GM21423 (cell line): ENCODE measurements at regions not wholly inside any gene's neighbourhood (a gene's known extent, or its start where the extent isn't known, plus 50 kb on each side); places are given as distances from the start of the nearest gene placed in this dataset.

Experiments
- ATAC-seq: cut with Tn5 transposase; IDR thresholded peaks from one replicate; pipeline ENCODE4 v1.9.1; 2021; ENCODE audit warnings: mild to moderate bottlenecking, moderate library complexity; ENCODE audit not compliant: unreplicated experiment

DNA sequence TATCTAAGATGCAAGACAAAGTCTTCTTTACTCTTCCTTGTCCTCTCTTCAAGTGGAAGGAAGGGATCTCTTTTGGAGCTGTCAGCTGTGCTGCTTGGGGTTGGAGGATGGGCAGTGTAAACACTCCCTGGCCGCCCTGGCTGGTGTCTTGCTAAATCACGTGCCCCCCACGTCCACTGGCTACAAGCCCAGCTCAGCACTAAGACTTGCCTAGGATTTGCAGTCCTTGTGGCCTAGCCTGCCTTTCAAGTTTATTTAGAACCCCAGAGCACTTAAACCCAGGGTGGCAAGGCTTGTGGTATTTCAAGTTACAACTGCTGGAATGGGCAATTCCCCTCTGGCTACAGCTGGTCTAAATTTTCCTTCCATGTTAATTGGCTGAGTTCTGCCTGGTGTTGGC lies 272.4 kb upstream of the MYO3A start:
- ATAC-seq, result no peak

DNA sequence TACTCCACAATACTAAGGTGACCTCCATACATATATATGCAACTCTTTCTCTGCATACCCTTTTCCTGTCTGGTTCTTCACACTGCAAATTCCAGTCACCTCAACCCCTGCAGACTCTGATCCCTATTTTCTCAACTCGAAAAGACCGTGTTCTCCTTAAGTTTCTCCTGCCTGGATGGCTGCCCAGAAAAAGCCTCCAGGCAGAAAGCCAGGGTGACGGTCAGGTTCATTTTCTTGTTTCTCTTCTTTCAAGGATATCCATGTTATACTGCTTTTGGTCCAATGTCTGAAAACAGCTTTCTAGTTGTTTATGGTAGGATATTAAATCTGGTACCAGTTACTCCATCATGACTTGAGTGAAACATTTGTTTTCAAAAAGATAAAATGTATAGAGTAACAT lies 267.8 kb upstream of the MYO3A start:
- no peak for ATAC-seq

DNA sequence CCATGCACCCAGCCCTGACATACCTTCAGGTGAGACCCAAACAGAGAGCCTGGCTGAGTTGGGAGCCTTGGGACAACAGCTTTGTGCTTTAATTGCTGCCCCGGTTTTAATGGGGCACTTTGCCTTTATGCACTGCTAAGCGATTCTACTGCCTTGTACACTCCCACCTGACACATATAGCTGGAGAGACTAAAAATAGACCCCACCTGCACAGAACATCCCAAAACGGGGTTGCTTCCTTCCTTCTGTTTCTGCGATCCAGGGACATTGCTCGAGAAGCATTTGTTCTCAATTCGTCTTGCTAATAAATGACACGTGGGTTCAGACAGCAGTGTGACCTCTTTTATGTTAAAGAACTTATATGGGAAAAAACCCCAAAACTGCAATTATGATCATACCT lies 258.8 kb upstream of the MYO3A start:
- no peak for ATAC-seq

DNA sequence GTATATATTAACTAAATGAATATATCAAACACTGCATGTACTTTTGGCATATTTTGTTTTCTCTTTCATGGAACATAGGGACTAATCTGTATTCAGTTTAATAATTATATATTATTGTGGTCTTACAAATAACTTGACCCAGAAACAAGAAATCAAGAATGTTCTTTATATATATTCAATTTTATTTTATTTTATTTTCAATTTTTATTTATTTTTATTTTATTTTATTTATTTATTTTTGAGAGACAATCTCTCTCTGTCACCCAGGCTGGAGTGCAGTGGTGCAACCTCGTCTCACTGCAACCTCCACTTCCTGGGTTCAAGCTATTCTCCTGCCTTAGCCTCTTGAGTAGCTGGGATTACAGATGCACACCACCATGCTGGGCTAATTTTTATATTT lies 258.4 kb upstream of the MYO3A start:
- ATAC-seq, result no peak

DNA sequence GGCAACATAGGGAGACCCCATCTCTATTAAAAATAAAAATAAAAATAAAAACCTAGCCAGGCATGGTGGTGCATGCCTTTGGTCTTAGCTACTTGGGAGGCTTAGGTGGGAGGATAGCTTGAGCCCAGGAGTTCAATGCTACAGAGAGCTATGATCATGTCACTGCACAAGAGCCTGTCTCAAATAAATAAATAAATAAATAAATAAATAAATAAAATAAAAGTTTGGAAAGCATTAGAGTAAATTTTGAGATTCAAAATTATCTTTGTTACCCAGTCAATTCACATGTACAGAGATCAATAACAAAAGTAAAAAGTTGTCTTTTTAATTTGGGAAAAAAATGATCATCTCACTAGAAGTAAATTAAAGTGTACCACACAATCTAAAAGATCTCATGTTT lies 255.8 kb upstream of the MYO3A start:
- no peak for ATAC-seq

DNA sequence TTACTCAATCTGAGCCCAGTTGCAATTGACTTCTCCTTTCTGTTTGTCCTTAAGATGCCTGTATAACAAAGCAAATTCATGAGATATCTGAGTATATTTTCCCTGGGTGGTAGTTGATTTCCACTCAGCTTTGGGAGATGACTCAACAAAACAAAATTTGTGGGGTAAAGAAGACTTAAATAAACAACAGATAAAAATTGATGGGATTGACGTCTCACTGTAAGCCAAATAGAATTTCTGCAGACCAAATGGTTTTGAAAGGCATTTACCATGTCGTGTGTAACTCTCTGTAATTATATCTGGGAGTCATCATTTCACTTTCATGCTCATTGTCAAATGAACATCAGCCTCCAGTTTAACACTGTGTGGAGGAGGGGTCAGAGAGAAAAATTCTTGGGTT lies 255.4 kb upstream of the MYO3A start:
- no peak for ATAC-seq

DNA sequence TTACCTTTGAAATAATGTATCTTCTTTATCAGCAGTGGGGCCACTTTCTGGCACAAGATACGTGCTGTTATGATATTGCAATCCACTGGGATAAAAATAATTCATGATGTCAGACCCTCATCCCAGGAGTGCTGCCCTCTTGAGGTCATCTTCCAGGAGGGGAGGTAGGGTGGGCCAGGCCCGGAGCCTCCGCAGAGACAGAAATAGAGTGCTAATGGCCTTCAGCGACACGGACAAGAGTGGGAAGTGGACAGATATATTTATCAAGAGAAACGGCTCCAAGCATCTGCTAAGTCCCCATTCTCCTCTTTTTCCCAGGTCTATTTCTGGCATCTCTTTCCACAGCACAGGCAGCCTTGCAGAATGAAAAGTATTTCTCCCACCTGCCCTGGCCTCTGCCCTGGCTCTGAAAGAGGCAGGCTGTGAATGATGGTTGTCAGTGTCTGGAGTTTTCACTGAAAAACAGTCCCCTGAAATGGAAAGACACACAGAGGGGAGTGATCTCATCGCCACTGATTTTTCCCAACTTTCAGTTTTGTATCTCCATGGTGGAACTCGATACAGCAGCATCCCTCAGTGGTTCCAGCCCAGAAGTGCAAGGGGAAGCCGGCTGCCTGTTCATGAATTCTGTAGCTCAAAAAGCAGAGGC lies 251.7 kb upstream of the MYO3A start:
- ATAC-seq, result no peak

DNA sequence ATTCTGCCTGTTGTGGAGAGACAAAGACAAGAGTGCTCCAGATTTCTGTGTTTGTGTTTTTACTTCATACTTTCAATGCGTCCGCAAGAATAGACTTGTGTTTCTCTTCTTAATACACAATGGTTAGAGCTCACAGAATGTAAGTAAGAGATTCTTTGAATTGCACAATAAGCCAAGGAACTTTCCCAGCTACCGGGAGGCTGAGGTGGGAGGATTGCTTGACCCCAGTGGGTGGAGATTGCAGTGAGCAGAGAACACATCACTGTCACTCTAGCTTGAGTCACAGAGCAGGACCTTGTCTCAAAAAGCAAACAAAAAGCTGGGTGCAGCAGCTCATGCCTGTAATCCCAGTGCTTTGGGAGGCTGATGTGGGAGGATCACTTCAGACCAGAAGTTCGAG lies 250.7 kb upstream of the MYO3A start:
- ATAC-seq, result no peak

DNA sequence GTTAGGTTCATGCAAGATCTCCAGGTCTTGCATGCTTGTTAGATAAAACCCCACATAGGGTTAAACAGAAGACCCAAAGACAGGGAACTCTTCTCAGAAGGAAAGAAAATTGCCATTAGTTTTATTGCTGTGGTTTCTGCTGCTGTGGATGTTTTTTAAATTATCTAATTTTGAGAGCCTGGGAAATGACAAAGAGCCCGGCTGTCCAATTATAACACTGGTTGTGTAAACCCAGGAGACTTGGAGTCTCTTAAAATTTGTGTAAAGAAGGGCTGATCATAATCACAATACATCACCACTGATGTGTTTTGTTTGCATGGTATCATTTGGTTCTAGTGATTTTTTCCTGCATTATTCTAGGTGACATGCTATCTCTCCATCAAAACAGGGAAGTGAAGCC lies 246.5 kb upstream of the MYO3A start:
- ATAC-seq, result no peak

DNA sequence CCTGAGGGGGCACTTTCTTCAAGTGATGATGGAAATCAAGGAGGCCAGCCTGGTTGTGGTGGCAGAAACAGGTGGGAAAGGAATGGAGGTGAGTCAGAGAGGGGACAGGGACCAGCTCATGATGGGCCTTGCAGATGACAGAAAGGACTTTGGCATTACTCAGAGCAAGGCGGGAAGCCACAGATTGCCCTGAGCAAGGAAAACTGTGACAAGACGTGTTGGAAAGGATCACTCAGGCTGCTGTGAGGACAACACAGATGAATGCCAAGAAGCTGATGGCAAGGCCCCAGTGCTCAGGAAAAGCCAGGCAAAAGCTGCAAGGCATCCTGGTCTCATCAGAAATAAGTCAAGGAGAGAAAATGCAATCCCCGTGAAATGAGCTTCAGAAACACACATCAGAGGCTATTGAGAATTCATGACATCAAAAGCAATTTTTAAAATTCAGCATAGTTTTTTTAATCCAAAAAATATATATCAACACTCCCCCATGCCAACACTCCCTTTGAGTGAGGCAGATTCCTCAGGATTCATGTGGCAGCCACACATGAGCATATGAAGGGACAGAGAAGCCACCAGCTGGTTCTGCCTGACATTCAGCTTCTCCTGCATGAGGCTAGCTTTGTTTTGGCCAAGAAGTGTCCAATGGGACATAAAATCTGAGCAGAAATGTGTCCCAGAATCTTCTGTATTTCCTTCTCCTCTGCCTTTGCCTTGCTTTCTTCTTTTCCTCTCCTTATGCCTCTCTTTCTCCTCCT lies 244.5 kb upstream of the MYO3A start:
- no peak for ATAC-seq

DNA sequence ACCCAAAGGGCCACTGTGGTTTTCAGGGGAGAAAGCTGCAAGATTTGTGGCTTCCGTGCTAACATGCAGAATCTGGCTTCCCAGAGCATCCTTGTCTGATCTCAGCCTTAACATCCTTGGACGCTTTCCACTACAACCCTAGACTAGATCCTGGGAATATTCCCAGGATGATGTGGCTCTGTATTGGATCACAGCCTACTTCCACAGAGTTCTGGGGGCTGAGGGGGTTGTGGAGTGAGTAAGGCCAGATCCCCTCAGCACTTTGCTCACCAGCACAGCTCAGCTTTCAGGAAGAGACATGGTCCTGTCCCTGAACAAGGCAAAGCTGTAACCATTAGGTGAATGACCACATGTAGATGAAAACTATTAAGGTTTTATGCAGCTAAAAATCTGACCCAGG lies 241.3 kb upstream of the MYO3A start:
- no peak for ATAC-seq

DNA sequence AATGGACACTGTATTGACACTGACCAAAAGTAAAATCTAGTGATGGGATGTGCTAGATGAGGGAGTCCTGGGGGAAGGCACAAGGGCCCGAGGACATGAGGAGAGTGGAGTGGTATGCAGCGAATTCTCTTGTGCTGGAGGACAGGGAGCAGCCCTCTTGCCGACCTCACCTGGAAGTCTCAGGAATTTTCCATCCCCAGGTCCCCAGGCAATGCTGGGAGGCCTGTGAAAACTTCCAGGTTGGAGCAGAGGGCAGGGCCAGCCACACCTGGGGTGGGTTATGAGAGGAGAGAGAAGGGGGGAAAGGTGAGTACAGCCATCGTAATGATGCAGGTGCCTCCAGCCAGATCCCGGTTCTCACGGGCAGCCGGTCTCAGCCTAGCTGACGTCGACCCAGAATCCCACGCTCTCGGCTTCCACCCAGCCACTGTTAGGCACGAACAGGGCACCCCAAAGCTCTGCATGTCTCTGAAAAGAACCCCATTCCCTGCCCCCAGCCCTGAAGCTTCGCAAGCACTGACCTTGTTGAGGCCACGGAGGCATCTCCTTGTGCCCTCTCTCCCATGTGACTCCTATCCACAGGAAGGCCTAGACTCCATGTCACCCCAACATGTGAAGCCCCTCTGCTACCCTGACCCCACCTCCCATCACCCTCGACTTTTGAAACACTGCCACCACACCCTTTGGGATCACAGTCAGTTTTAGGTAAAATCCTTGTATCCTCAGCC lies 239.7 kb upstream of the MYO3A start:
- ATAC-seq, result no peak

DNA sequence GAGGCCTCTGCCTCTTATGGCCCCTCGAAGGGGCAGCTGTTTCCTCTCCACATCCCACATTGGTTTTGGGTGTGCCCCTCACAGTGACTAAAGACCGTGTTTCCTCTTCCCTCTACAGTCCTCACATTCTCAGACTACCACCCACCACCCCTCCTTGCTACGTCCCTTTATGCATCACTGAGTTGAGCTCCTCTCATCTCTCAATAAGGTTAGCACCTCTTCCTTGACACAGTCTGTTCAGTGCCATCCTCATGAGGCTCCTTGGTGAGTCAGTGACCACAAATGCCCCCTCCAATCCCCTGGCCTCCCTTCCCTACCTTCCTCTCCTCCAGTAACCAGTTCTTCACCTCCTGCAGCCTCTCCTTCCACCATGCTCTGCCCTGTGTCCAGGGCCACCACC lies 239.1 kb upstream of the MYO3A start:
- no peak for ATAC-seq

DNA sequence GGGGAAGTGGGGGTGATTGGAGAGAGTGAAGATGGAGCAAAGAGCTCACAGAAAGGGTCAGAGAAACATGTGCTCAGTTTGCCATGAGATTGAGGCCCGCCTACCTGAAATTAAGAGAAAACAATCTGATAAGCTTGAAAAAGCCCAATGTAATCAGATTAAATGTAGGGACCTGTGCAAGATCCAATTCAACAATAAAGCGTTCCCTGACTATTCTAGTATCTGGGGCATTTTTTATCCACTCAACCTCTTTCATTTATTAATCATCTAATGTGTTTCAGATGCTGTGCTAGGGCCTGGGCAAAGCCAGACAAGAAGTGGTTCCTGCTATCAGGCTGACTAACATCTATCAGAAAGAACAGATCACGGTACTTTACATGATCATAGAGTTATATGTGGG lies 238.4 kb upstream of the MYO3A start:
- no peak for ATAC-seq

DNA sequence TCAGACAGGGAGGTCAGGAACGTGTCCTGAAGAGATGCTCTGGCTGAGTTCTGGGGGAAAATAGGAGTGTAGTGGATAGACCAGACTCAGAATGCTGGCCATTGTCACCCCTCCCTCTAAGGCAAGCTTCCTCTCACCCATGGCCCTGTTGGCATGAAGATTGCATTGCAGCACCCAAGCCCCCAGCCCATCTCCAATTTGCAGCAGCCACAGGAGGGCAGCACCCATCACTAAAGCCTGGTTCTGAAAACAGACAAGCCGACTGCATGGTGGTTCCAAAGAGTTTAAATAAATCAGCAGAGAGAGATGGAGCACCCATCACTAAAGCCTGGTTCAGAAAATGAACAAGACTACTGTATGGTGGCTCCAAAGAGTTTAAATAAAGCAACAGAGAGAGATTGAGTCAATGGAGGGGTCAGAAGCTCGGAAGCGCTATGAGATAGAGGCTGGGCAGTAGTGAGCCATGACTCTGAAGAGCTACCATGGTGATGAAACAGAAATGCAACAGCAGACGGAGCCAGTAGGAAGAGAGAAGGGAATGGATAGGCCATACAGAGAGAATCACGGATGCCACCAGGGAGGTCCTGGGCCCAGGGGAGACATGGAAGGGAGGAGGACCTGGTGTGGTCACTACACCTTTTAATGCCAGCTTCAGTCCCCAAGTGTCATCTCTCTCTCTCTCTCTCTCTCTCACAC lies 237.9 kb upstream of the MYO3A start:
- ATAC-seq, result no peak

DNA sequence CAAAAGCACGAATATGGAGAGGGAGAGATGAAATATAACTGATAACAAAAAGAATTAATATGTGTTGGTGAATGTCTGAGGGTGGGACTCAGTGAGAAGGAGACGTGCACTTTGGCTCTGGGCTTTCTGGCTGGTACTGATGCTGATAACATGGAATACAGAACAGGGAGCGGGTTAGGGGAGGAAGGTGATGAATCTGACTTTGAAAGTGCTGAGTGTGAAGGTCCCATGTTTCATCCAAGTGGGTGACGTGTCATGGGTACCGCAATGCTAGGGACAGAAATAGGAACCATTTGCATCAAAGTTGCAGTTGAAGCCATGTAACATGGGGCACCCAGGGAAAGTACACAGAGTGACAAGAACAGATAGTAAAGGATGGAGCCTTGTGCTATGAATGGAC lies 236.6 kb upstream of the MYO3A start:
- no peak for ATAC-seq

DNA sequence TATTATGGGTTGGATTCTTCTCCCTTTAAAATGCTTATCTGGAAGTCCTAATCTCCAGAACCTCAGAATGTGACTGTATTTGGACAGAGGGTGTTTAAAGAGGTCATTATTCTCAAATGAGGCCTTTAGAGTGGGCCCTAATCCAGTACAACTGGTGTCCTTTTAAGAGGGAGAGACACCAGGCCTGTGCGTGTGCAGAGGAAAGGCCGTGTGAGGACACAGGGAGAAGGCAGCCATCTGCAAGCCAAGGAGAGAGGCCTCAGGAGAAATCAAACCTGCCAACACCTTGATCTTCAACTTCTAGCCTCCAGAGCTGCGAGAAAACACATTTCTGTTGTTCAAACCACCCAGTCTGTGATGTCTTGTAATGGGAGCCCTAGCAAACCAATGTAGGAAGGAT lies 235.4 kb upstream of the MYO3A start:
- no peak for ATAC-seq

DNA sequence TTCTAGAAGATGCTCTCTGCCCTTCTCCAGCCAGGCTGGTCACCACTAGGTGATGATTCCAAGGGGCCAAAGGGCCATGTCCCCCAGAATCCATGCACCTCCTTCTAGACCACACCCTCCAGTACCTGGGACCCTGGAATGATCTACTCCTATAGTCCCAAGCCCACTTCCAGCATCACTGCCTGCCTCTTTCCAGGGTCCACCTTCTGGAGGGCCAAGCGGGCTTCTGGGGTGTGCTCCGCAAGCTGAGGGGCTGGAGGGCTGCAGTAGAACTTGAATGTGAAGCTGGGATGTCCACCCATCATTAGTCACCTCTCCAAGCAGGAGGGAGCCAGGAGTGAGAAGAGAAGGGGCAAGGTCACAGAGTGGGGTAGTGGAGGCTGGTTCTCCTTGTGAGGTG lies 234.4 kb upstream of the MYO3A start:
- ATAC-seq, result no peak

DNA sequence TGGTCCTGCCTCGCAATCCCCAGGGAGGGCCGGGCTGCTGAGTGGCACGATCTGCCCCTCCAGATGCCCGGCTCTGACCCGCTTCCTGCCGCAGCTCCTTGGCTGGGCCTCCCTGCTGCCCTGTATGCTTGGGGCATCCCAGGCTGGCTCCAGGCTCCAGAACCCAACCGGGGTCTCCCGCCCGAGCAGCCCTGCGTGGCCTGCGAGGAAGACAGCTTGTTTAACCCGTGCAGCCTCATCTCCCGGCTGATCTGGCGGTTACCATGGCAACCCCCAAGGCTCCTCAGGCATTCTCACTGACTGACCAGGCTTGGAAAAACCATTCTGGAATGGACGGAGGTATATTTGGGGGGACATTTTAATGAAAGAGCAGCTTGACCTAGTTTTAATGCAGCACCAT lies 232.4 kb upstream of the MYO3A start:
- no peak for ATAC-seq

DNA sequence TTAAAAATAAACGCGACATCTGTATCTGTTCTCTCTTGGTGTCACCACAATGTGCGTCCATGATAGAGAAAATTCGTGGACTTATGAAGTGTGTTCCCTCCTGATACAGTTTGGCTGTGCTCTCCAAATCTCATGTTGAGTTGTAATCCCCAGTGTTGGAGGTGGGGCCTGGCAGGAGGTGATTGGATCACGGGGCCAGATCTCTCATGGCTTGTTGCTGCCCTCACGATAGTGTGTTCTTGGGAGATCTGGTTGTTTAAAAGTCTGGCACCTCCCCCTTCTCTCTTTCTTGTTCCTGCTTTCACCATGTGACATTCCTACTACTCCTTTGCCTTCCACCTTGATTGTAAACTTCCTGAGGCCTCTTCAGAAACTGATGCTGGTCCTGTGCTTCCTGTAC lies 229.4 kb upstream of the MYO3A start:
- ATAC-seq, result no peak

DNA sequence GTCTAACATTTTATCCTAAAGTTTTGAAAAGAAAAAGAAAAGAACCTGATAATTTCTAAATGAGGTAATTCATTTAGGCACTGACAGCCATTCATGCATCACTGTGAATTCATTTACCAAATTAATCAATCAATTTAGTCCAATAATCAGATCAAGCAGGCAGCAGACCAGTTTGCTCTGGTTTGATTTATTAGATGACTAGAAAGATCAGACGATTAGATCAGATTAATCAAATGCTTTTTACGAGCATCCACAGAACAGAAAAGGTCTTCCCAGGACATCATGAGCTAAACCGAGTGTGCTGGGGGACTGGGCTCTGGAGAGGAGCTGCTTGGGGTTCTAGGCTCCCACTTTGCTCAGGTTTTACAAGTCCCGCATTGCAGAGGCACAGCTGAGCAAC lies 226.5 kb upstream of the MYO3A start:
- ATAC-seq, result no peak
